Inflammatory macrophage treated with lipopolysaccharide for 4 hours (primary cell): ENCODE measurements at regions not wholly inside any gene's neighbourhood (a gene's known extent, or its start where the extent isn't known, plus 50 kb on each side); places are given as distances from the start of the nearest gene placed in this dataset.
"Not testable (repeated sequence)": the region's sequence is repeated elsewhere in the genome, so short reads cannot be mapped to it uniquely, and the experiment has no call there.

ENCODE experiments used
- DNase-seq: peaks from one replicate; pipeline ENCODE4 v3.0.0-alpha.2; 2020

- DNase-seq: no peak
Measured at GRCh38 chr21:28877318-28877884, 115.3 kb downstream of the LTN1 start.

GRCh38 chr21:28875078-28875477 is 117.6 kb downstream of the LTN1 start:
- no peak for DNase-seq

- no peak for DNase-seq
Measured at GRCh38 chr21:28872218-28872617, 120.5 kb downstream of the LTN1 start.

GRCh38 chr21:28871388-28872010 is 121.2 kb downstream of the LTN1 start:
- no peak for DNase-seq

- no peak for DNase-seq
Measured at GRCh38 chr21:28867401-28867800, 125.3 kb downstream of the LTN1 start.

GRCh38 chr21:28865488-28866186 is 127.0 kb downstream of the LTN1 start:
- DNase-seq: no peak

- no peak for DNase-seq
Measured at GRCh38 chr21:28858424-28858823, 134.3 kb downstream of the LTN1 start.

GRCh38 chr21:28857752-28858151 is 134.9 kb downstream of the LTN1 start:
- no peak for DNase-seq

GRCh38 chr21:28856588-28857250 is 136.0 kb downstream of the LTN1 start:
- DNase-seq: no peak

GRCh38 chr21:28852706-28853105 is 140.0 kb downstream of the LTN1 start:
- DNase-seq: no peak

- DNase-seq: no peak
Measured at GRCh38 chr21:28851645-28852044, 141.0 kb downstream of the LTN1 start.

GRCh38 chr21:28839237-28839636 is 153.4 kb downstream of the LTN1 start:
- DNase-seq: not testable (repeated sequence)

GRCh38 chr21:28837426-28837825 is 155.3 kb downstream of the LTN1 start:
- DNase-seq: not testable (repeated sequence)

- not testable (repeated sequence) for DNase-seq
Measured at GRCh38 chr21:28836588-28836987, 156.1 kb downstream of the LTN1 start.

GRCh38 chr21:28834335-28835238 is 158.1 kb downstream of the LTN1 start:
- no peak for DNase-seq

- no peak for DNase-seq
Measured at GRCh38 chr21:28833609-28834008, 159.1 kb downstream of the LTN1 start.

GRCh38 chr21:28833182-28833581 is 159.5 kb downstream of the LTN1 start:
- DNase-seq: no peak

GRCh38 chr21:28832715-28833061 is 160.0 kb downstream of the LTN1 start:
- no peak for DNase-seq

GRCh38 chr21:28832013-28832714 is 160.5 kb downstream of the LTN1 start:
- DNase-seq: no peak

GRCh38 chr21:28828981-28829380 is 163.7 kb downstream of the LTN1 start:
- no peak for DNase-seq

- no peak for DNase-seq
Measured at GRCh38 chr21:28828021-28828420, 164.7 kb downstream of the LTN1 start.

- DNase-seq: no peak
Measured at GRCh38 chr21:28827422-28827821, 165.3 kb downstream of the LTN1 start.
